Omental fat pad (tissue), 3 donors: ENCODE measurements at regions not wholly inside any gene's neighbourhood (a gene's known extent, or its start where the extent isn't known, plus 50 kb on each side); places are given as distances from the start of the nearest gene placed in this dataset.

Experiments
- ATAC-seq: fragments of 150-250 bp; one replicate; pipeline ENCODE4 v1.9.1; 2016; ENCODE audit warnings: mild to moderate bottlenecking, moderate library complexity; ENCODE audit not compliant: low FRiP score
- DNase-seq: peaks from one replicate; pipeline ENCODE4 v3.0.0-alpha.2; 2019; ENCODE audit warnings: low spot score
- TF ChIP-seq, protein P1 (sequence below), 3 donors: fragments of 450-650 bp; IDR thresholded peaks; one replicate each; pipeline ENCODE4 v1.5.1; 2016 to 2017; ENCODE audit warnings: antibody characterized with exemption in 3 of 3, mild to moderate bottlenecking in 3 of 3, moderate library complexity in 2 of 3

- DNase-seq (no peak), ATAC-seq (no peak)
- TF ChIP-seq, protein P1, sequence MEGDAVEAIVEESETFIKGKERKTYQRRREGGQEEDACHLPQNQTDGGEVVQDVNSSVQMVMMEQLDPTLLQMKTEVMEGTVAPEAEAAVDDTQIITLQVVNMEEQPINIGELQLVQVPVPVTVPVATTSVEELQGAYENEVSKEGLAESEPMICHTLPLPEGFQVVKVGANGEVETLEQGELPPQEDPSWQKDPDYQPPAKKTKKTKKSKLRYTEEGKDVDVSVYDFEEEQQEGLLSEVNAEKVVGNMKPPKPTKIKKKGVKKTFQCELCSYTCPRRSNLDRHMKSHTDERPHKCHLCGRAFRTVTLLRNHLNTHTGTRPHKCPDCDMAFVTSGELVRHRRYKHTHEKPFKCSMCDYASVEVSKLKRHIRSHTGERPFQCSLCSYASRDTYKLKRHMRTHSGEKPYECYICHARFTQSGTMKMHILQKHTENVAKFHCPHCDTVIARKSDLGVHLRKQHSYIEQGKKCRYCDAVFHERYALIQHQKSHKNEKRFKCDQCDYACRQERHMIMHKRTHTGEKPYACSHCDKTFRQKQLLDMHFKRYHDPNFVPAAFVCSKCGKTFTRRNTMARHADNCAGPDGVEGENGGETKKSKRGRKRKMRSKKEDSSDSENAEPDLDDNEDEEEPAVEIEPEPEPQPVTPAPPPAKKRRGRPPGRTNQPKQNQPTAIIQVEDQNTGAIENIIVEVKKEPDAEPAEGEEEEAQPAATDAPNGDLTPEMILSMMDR (IDR thresholded peaks at IDR 0.05): no peak
These were observed 900.3 kb upstream of the TYRP1 start for GRCh38 chr9:11792870-11793269.

- DNase-seq (no peak), ATAC-seq (no peak)
- TF ChIP-seq, protein P1 (IDR thresholded peaks at IDR 0.05): no peak
These were observed 898.2 kb upstream of the TYRP1 start for GRCh38 chr9:11794984-11795383.

DNA sequence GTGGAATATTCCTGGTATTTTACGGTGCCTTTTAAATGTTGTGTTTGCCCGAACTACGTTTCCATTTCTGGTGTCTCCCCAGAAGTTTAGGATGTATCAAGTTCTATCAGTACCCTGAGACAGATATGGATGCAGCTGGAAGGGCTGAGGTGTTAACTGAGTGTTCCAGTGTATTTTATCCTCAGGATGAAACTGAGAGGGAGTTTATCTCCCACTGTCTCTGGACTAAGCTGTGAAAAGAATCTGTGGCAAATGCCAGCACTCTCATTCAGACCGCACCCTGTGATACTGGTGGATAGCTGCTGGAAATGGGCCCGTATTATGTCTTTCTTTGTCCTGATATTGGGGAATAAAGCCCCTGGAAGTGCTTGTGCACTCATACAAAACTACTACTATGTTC is 887.2 kb upstream of the TYRP1 start:
- TF ChIP-seq, protein P1 (IDR thresholded peaks at IDR 0.05): no peak
- DNase-seq (no peak), ATAC-seq (no peak)

- ATAC-seq (no peak), DNase-seq (no peak)
These were observed 871.7 kb upstream of the TYRP1 start for GRCh38 chr9:11821306-11821975.

DNA sequence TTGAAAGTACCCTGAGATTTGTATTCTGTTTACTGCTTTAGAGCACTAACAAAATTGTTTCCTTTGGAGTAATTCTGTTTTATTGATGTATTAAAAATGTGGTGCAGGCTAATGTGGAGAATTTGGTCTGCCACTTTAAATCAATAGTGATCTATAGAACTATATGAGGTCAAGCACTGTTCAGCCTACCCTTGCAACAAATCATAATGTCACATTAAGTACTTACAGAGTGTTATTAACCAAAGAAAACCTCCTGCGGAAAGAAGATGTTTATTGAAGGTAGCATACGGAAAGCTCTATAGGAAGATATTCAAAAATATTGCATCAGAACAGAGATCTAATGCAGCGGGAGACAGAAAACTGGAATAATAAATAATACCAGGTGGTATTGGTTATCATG is 865.0 kb upstream of the TYRP1 start:
- no peak for DNase-seq
- no peak for ATAC-seq
- TF ChIP-seq, protein P1 (IDR thresholded peaks at IDR 0.05): no peak

More at GRCh38 chr9:11821306-11821975, 871.7 kb upstream of the TYRP1 start:
- TF ChIP-seq, protein P1 (IDR thresholded peaks at IDR 0.05): no peak

GRCh38 chr9:11833056-11833455 is 860.1 kb upstream of the TYRP1 start:
- DNase-seq (no peak), ATAC-seq (no peak)
- TF ChIP-seq, protein P1 (IDR thresholded peaks at IDR 0.05): no peak

- DNase-seq (no peak), ATAC-seq (no peak)
- TF ChIP-seq, protein P1 (IDR thresholded peaks at IDR 0.05): no peak
These were observed 824.4 kb upstream of the TYRP1 start for GRCh38 chr9:11868795-11869194.
